Spleen (tissue), 11 donors: ENCODE measurements at regions not wholly inside any gene's neighbourhood (a gene's known extent, or its start where the extent isn't known, plus 50 kb on each side); places are given as distances from the start of the nearest gene placed in this dataset.

ENCODE experiments used
- DNase-seq: peaks from one replicate; pipeline ENCODE4 v3.0.0-alpha.2; 2020
- H3K27ac ChIP-seq, 8 donors: fragments of 200-600 bp; sonication (generic) in 7 of 8; 1 replicate in 4 of 8; 2 replicates in 4 of 8; pipeline versions ENCODE4 v1.5.0 to v1.8.0; 2016 to 2021; ENCODE audit warnings: inconsistent platforms in 4 of 8, mild to moderate bottlenecking in 4 of 8, moderate library complexity in 1 of 8
- H3K27me3 ChIP-seq, 7 donors: fragments of 200-600 bp; sonication (generic) in 6 of 7; replicated peaks in 1 of 7; 1 replicate in 4 of 7; 2 replicates in 3 of 7; pipeline versions ENCODE4 v1.5.0 to v1.8.0; 2016 to 2021; ENCODE audit warnings: inconsistent platforms in 3 of 7, mild to moderate bottlenecking in 1 of 7
- H3K36me3 ChIP-seq, 6 donors: fragments of 200-600 bp; sonication (generic) in 5 of 6; 1 replicate in 4 of 6; 2 replicates in 2 of 6; pipeline versions ENCODE4 v1.5.0 to v1.8.0; 2016 to 2021; ENCODE audit warnings: inconsistent platforms in 2 of 6
- H3K4me1 ChIP-seq, 6 donors: fragments of 200-600 bp; sonication (generic) in 5 of 6; 1 replicate in 3 of 6; 2 replicates in 3 of 6; pipeline versions ENCODE4 v1.5.0 to v1.8.0; 2016 to 2021; ENCODE audit warnings: inconsistent platforms in 3 of 6
- H3K4me3 ChIP-seq, 8 donors: fragments of 200-600 bp; sonication (generic) in 7 of 8; 1 replicate in 4 of 8; 2 replicates in 4 of 8; pipeline versions ENCODE4 v1.5.0 to v1.8.0; 2016 to 2021; ENCODE audit warnings: inconsistent platforms in 4 of 8, mild to moderate bottlenecking in 4 of 8, moderate library complexity in 2 of 8
- H3K9me3 ChIP-seq, 8 donors: fragments of 200-600 bp; sonication (generic) in 7 of 8; 1 replicate in 4 of 8; 2 replicates in 4 of 8; pipeline versions ENCODE4 v1.5.0 to v1.8.0; 2016 to 2021; ENCODE audit warnings: inconsistent platforms in 4 of 8
- CTCF ChIP-seq, 11 experiments: fragments of 200-600 bp in 7 of 11; fragments of 450-650 bp in 4 of 11; sonication (generic) in 4 of 11; IDR thresholded peaks in 8 of 11; conservative IDR thresholded peaks in 3 of 11; 1 replicate in 7 of 11; 2 replicates in 4 of 11; pipeline versions ENCODE4 v1.4.0 to v1.8.0; 2016 to 2021; ENCODE audit warnings: antibody characterized with exemption in 11 of 11, inconsistent platforms in 4 of 11, mild to moderate bottlenecking in 1 of 11
- POLR2A ChIP-seq, 3 donors: fragments of 450-650 bp; IDR thresholded peaks; one replicate each; pipeline ENCODE4 v1.5.1; 2017; ENCODE audit warnings: antibody characterized with exemption in 3 of 3, mild to moderate bottlenecking in 1 of 3
- POLR2AphosphoS5 ChIP-seq, 3 donors: sonication (generic); formaldehyde crosslinking; IDR thresholded peaks; one replicate each; pipeline ENCODE4 v1.5.1; 2017; ENCODE audit warnings: antibody characterized with exemption in 3 of 3
- WGBS, 5 donors: extraction: QIAGEN DNeasy Blood & Tissue Kit in 3 of 5; methylation state at CpG; one replicate each; pipeline versions ENCODE4 v1.1.5 to v1.1.7; 2013 to 2018; 5-methylcytosine and 5-hydroxymethylcytosine counted together
- intact Hi-C: fragments of 100-400 bp; cut with DNase I; formaldehyde crosslinking; loops from one replicate; pipeline ENCODE4 v1.15.0; 2023; ENCODE audit warnings: low total_unique reads
- donor health status: healthy with polysubstance abuse.
- donor health status: DM: no; HTN: no; CAD: no; lungs with moderate emphysema.
- donor health status: DM: no; HTN: no; CAD: no.
- donor health status: Bipolar disorder and iron deficiency.
- donor health status: healthy.
- donor health status: DM: no; HTN: no; CAD: no.
- donor health status: DM: yes; HTN: yes; CAD: no.

GRCh38 chr11:116577956-116578355 is 194.8 kb downstream of the BUD13 start:
- Histone ChIP-seq H3K36me3 (no peaks in the 10 kb centered on the region), H3K4me1 (peaks cover 0 to 7% (median 0%) of the 10 kb centered on the region in 6 donors)
- intact Hi-C loops: no loop called here

GRCh38 chr11:116577273-116577672 is 195.5 kb downstream of the BUD13 start:
- TF ChIP-seq POLR2AphosphoS5 (IDR thresholded peaks at IDR 0.05) (no peak), CTCF (IDR thresholded peaks at IDR 0.05 in 8 of 11, conservative IDR thresholded peaks at IDR 0.05 in 3 of 11) (no peak), POLR2A (IDR thresholded peaks at IDR 0.05) (no peak)
- H3K27me3 ChIP-seq: peaks cover 0 to 59% (median 31%) of the 10 kb centered on the region in 7 donors

More at GRCh38 chr11:116577956-116578355, 194.8 kb downstream of the BUD13 start:
- WGBS, 5 donors: 66 to 82% (median 71%) methylated on average over 3 of the region's 3 CpGs
- H3K9me3 ChIP-seq: no peaks in the 10 kb centered on the region
- H3K27me3 ChIP-seq: peaks cover 0 to 65% (median 31%) of the 10 kb centered on the region in 7 donors
- DNase-seq: no peak
- no peak overlapping the region for H3K4me3 ChIP-seq
- TF ChIP-seq CTCF (IDR thresholded peaks at IDR 0.05 in 8 of 11, conservative IDR thresholded peaks at IDR 0.05 in 3 of 11) (no peak), POLR2AphosphoS5 (IDR thresholded peaks at IDR 0.05) (no peak), POLR2A (IDR thresholded peaks at IDR 0.05) (no peak)
- no peak overlapping the region for H3K27ac ChIP-seq

GRCh38 chr11:116576526-116576925 is 196.3 kb downstream of the BUD13 start:
- TF ChIP-seq POLR2AphosphoS5 (IDR thresholded peaks at IDR 0.05): no peak
- TF ChIP-seq CTCF (IDR thresholded peaks at IDR 0.05 in 8 of 11, conservative IDR thresholded peaks at IDR 0.05 in 3 of 11): no peak
- no peak for TF ChIP-seq POLR2A (IDR thresholded peaks at IDR 0.05)
- no peaks in the 10 kb centered on the region for H3K9me3 ChIP-seq
- intact Hi-C loops: no loop called here
- 25 to 34% (median 28%) methylated on average over 2 of the region's 2 CpGs for WGBS, 5 donors
- H3K36me3 ChIP-seq: no peaks in the 10 kb centered on the region
- DNase-seq: no peak
- no peak overlapping the region for H3K4me3 ChIP-seq
- H3K27ac ChIP-seq: no peak overlapping the region
- peaks cover 0 to 7% (median 0%) of the 10 kb centered on the region in 6 donors for H3K4me1 ChIP-seq
- H3K27me3 ChIP-seq: peaks cover 0 to 52% (median 25%) of the 10 kb centered on the region in 7 donors

More at GRCh38 chr11:116577273-116577672, 195.5 kb downstream of the BUD13 start:
- intact Hi-C loops: no loop called here
- H3K4me1 ChIP-seq: peaks cover 0 to 7% (median 0%) of the 10 kb centered on the region in 6 donors
- DNase-seq: no peak
- no peak overlapping the region for H3K4me3 ChIP-seq
- H3K36me3 ChIP-seq: no peaks in the 10 kb centered on the region
- 39 to 54% (median 42%) methylated on average over 4 of the region's 4 CpGs for WGBS, 5 donors
- no peaks in the 10 kb centered on the region for H3K9me3 ChIP-seq
- no peak overlapping the region for H3K27ac ChIP-seq

- no peak overlapping the region for H3K4me3 ChIP-seq
- intact Hi-C loops: no loop called here
- peaks cover 0 to 15% (median 0%) of the 10 kb centered on the region in 7 donors for H3K27me3 ChIP-seq
- TF ChIP-seq CTCF (IDR thresholded peaks at IDR 0.05 in 8 of 11, conservative IDR thresholded peaks at IDR 0.05 in 3 of 11) (no peak), POLR2AphosphoS5 (IDR thresholded peaks at IDR 0.05) (no peak), POLR2A (IDR thresholded peaks at IDR 0.05) (no peak)
- H3K27ac ChIP-seq: no peak overlapping the region
- WGBS, 5 donors: 73 to 78% (median 75%) methylated on average over 8 to 9 of the region's 9 CpGs
- no peaks in the 10 kb centered on the region for H3K36me3 ChIP-seq
- no peak for DNase-seq
- no peaks in the 10 kb centered on the region for H3K4me1 ChIP-seq
- H3K9me3 ChIP-seq: peaks cover 0 to 14% (median 6%) of the 10 kb centered on the region in 8 donors
Observed at GRCh38 chr11:116567721-116568242, 205.0 kb downstream of the BUD13 start.
